Gastrocnemius medialis (tissue), 4 donors: ENCODE measurements at regions not wholly inside any gene's neighbourhood (a gene's known extent, or its start where the extent isn't known, plus 50 kb on each side); places are given as distances from the start of the nearest gene placed in this dataset.

Source experiments
- ATAC-seq, 2 donors: fragments of 150-250 bp; one replicate each; pipeline ENCODE4 v1.9.1; 2016
- DNase-seq, 2 donors: peaks; one replicate each; pipeline ENCODE4 v3.0.0-alpha.2; 2019
- H3K27ac ChIP-seq, 4 donors: fragments of 200-600 bp; sonication (generic); 1 replicate in 1 of 4; 2 replicates in 3 of 4; pipeline ENCODE4 v1.5.1; 2016 to 2018; ENCODE audit warnings: mild to moderate bottlenecking in 2 of 4, moderate library complexity in 1 of 4
- H3K27me3 ChIP-seq, 3 donors: fragments of 200-600 bp; sonication (generic) in 2 of 3; 1 replicate in 1 of 3; 2 replicates in 2 of 3; pipeline versions ENCODE4 v1.5.1 to v1.6.0; 2016 to 2019; ENCODE audit warnings: mild to moderate bottlenecking in 1 of 3, moderate library complexity in 1 of 3
- H3K36me3 ChIP-seq, 2 donors: fragments of 200-600 bp; sonication (generic) in 1 of 2; one replicate each; pipeline ENCODE4 v1.5.1; 2017 to 2018
- H3K4me1 ChIP-seq, 2 donors: fragments of 200-600 bp; sonication (generic) in 1 of 2; one replicate each; pipeline ENCODE4 v1.5.1; 2016 to 2017; ENCODE audit warnings: mild to moderate bottlenecking in 2 of 2
- H3K4me3 ChIP-seq, 4 donors: fragments of 200-600 bp; sonication (generic) in 3 of 4; 1 replicate in 1 of 4; 2 replicates in 3 of 4; pipeline ENCODE4 v1.5.1; 2016 to 2019; ENCODE audit warnings: mild to moderate bottlenecking in 2 of 4
- H3K9me3 ChIP-seq, 3 donors: fragments of 200-600 bp; sonication (generic) in 2 of 3; 1 replicate in 1 of 3; 2 replicates in 2 of 3; pipeline ENCODE4 v1.5.1; 2016 to 2019
- CTCF ChIP-seq, 5 experiments: fragments of 450-650 bp in 3 of 5; fragments of 200-600 bp in 2 of 5; sonication (generic) in 2 of 5; IDR thresholded peaks in 4 of 5; conservative IDR thresholded peaks in 1 of 5; 1 replicate in 4 of 5; 2 replicates in 1 of 5; pipeline ENCODE4 v1.5.1; 2016 to 2019; ENCODE audit warnings: antibody characterized with exemption in 5 of 5, mild to moderate bottlenecking in 3 of 5, moderate library complexity in 3 of 5
- POLR2A ChIP-seq, 2 donors: fragments of 450-650 bp; IDR thresholded peaks; one replicate each; pipeline ENCODE4 v1.6.1; 2017; ENCODE audit warnings: antibody characterized with exemption in 2 of 2, mild to moderate bottlenecking in 2 of 2, moderate library complexity in 2 of 2
- in situ Hi-C, 4 donors: fragments of 200-750 bp; cut with MboI; loops; one replicate each; pipeline versions ENCODE4 v1.15.0 to v1.8.0; 2017; ENCODE audit warnings: low sequenced_read_pairs in 4 of 4
- intact Hi-C: fragments of 100-400 bp; cut with DNase I; formaldehyde crosslinking; loops from one replicate; pipeline ENCODE4 v1.15.1; 2023; ENCODE audit warnings: low total_unique reads

GRCh38 chr22:48894064-48894671 is 933.5 kb downstream of the BRD1 start:
- DNase-seq: no peak
- Histone ChIP-seq H3K9me3 (no peaks in the 10 kb centered on the region), H3K27me3 (no peaks in the 10 kb centered on the region), H3K27ac (no peak overlapping the region), H3K36me3 (no peaks in the 10 kb centered on the region), H3K4me3 (no peak overlapping the region), H3K4me1 (no peaks in the 10 kb centered on the region)
- in situ Hi-C loops: no loop called here
- intact Hi-C loops: no loop called here
- TF ChIP-seq CTCF (IDR thresholded peaks at IDR 0.05 in 4 of 5, conservative IDR thresholded peaks at IDR 0.05 in 1 of 5) (no peak), POLR2A (IDR thresholded peaks at IDR 0.05) (no peak)
- ATAC-seq: no peak

- Histone ChIP-seq H3K4me3 (no peak overlapping the region), H3K36me3 (no peaks in the 10 kb centered on the region), H3K4me1 (no peaks in the 10 kb centered on the region), H3K27ac (no peak overlapping the region), H3K9me3 (no peaks in the 10 kb centered on the region), H3K27me3 (no peaks in the 10 kb centered on the region)
- ATAC-seq (no peak), DNase-seq (no peak)
- intact Hi-C loops: no loop called here
- in situ Hi-C loops: no loop called here
- TF ChIP-seq CTCF (IDR thresholded peaks at IDR 0.05 in 4 of 5, conservative IDR thresholded peaks at IDR 0.05 in 1 of 5) (no peak), POLR2A (IDR thresholded peaks at IDR 0.05) (no peak)
These were observed 934.2 kb downstream of the BRD1 start for GRCh38 chr22:48893288-48894063.

GRCh38 chr22:48892578-48893287 is 934.9 kb downstream of the BRD1 start:
- no peaks in the 10 kb centered on the region for H3K4me1 ChIP-seq
- no peak overlapping the region for H3K4me3 ChIP-seq
- H3K9me3 ChIP-seq: no peaks in the 10 kb centered on the region
- intact Hi-C loops: no loop called here
- H3K27ac ChIP-seq: no peak overlapping the region
- H3K36me3 ChIP-seq: no peaks in the 10 kb centered on the region
- no peak for DNase-seq
- no peak for ATAC-seq
- no peak for TF ChIP-seq POLR2A (IDR thresholded peaks at IDR 0.05)
- no peak for TF ChIP-seq CTCF (IDR thresholded peaks at IDR 0.05 in 4 of 5, conservative IDR thresholded peaks at IDR 0.05 in 1 of 5)
- no peaks in the 10 kb centered on the region for H3K27me3 ChIP-seq
- in situ Hi-C loops: no loop called here

- no peaks in the 10 kb centered on the region for H3K4me1 ChIP-seq
- no peaks in the 10 kb centered on the region for H3K9me3 ChIP-seq
- TF ChIP-seq POLR2A (IDR thresholded peaks at IDR 0.05): no peak
- TF ChIP-seq CTCF (IDR thresholded peaks at IDR 0.05 in 4 of 5, conservative IDR thresholded peaks at IDR 0.05 in 1 of 5): no peak
- in situ Hi-C loops: no loop called here
- H3K4me3 ChIP-seq: no peak overlapping the region
- no peaks in the 10 kb centered on the region for H3K36me3 ChIP-seq
- H3K27me3 ChIP-seq: no peaks in the 10 kb centered on the region
- no peak overlapping the region for H3K27ac ChIP-seq
- intact Hi-C loops: no loop called here
- ATAC-seq (no peak), DNase-seq (no peak)
These were observed 935.7 kb downstream of the BRD1 start for GRCh38 chr22:48891688-48892577.
